ENCODE measurements at regions not wholly inside any gene's neighbourhood (a gene's known extent, or its start where the extent isn't known, plus 50 kb on each side); places are given as distances from the start of the nearest gene placed in this dataset.

DNA sequence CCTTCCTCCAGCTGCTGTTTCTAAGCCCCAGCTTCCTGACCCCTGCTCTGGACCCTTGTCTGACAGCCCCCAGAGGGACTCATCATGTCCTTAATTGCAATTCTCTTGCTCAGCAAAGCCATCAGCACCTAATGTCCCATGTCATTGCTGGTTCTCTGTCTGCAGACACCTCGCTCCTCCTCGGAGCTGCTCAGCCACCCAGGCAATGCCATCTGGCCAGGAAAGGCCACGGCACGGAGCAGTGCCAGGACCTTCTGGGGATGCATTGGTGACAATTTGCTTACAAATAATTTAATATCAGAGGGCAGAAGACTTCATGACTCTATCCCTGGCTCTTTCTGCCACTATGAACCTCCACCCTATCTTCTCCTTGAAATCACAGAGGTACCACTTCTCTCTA, 107.0 kb upstream of the THY1 start:
- no peak overlapping the region for H3K27ac ChIP-seq (ENCODE audit: low read depth, low read length)
- no peak overlapping the region for H3K9ac ChIP-seq (ENCODE audit: low read length)
- H3K36me3 ChIP-seq (ENCODE audit: insufficient read depth, low read length), result no peaks in the 10 kb centered on the region
- H3K4me3 ChIP-seq (ENCODE audit: low read depth in 1 of 2, low read length in 2 of 2), result no peak overlapping the region
- peaks cover 0 to 10% of the 10 kb centered on the region in 2 donors for H3K27me3 ChIP-seq (ENCODE audit: control insufficient read depth in 1 of 2, insufficient read depth in 2 of 2, low read length in 2 of 2)
- H3K9me3 ChIP-seq (ENCODE audit: low read length), result no peaks in the 10 kb centered on the region
- H3K4me1 ChIP-seq (ENCODE audit: insufficient read depth, low read length), result no peaks in the 10 kb centered on the region

GRCh38 chr11:119529063-119529845, 106.3 kb upstream of the THY1 start:
- Histone ChIP-seq H3K4me1 (ENCODE audit: insufficient read depth, low read length) (no peaks in the 10 kb centered on the region), H3K27me3 (ENCODE audit: control insufficient read depth in 1 of 2, insufficient read depth in 2 of 2, low read length in 2 of 2) (peaks cover 0 to 10% of the 10 kb centered on the region in 2 donors)

GRCh38 chr11:119525867-119526196, 102.9 kb upstream of the THY1 start:
- H3K4me1 ChIP-seq (ENCODE audit: insufficient read depth, low read length), result no peaks in the 10 kb centered on the region
- no peak overlapping the region for H3K27ac ChIP-seq (ENCODE audit: low read depth, low read length)
- no peaks in the 10 kb centered on the region for H3K9me3 ChIP-seq (ENCODE audit: low read length)
- H3K27me3 ChIP-seq (ENCODE audit: control insufficient read depth in 1 of 2, insufficient read depth in 2 of 2, low read length in 2 of 2), result no peaks in the 10 kb centered on the region
- H3K36me3 ChIP-seq (ENCODE audit: insufficient read depth, low read length), result no peaks in the 10 kb centered on the region
- no peak overlapping the region for H3K4me3 ChIP-seq (ENCODE audit: low read depth in 1 of 2, low read length in 2 of 2)
- no peak overlapping the region for H3K9ac ChIP-seq (ENCODE audit: low read length)

More at GRCh38 chr11:119529063-119529845, 106.3 kb upstream of the THY1 start:
- no peaks in the 10 kb centered on the region for H3K36me3 ChIP-seq (ENCODE audit: insufficient read depth, low read length)
- no peak overlapping the region for H3K9ac ChIP-seq (ENCODE audit: low read length)
- no peaks in the 10 kb centered on the region for H3K9me3 ChIP-seq (ENCODE audit: low read length)
- H3K4me3 ChIP-seq (ENCODE audit: low read depth in 1 of 2, low read length in 2 of 2), result no peak overlapping the region
- no peak overlapping the region for H3K27ac ChIP-seq (ENCODE audit: low read depth, low read length)

DNA sequence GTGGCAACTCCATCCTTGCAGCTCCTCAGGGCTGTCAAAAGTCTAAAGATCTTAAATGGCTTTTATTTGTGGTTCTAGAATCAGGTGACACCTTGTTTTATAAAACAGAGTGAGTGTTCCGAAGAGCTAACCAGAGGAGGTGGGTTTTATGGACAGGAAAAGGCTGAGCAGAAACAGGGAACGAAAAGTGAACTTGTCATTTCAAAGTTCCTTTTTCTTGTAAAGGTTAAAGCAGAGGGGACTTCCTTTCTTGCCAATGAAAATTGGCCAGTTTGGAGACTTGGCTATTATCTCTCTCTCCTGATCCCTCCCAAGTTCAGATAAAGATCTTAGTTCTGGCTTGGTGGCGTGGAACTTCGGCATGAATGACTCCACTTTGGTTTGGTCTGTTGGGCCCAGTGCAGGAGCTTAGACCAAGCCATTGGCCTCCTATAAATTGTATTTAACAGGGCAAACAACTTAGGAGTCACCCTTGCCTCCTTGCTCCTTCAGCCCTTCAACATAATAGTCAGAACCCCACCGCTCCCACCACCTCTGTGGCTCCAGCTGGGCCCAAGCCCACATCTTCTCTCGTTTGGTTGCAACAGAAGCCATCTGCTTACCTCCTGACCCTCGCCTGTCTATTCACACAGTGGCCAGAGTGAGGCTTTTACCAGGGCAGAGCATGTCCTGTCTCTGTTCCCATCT, 102.4 kb upstream of the THY1 start:
- no peaks in the 10 kb centered on the region for H3K36me3 ChIP-seq (ENCODE audit: insufficient read depth, low read length)
- H3K9me3 ChIP-seq (ENCODE audit: low read length), result no peaks in the 10 kb centered on the region
- no peaks in the 10 kb centered on the region for H3K27me3 ChIP-seq (ENCODE audit: control insufficient read depth in 1 of 2, insufficient read depth in 2 of 2, low read length in 2 of 2)
- no peaks in the 10 kb centered on the region for H3K4me1 ChIP-seq (ENCODE audit: insufficient read depth, low read length)
- H3K4me3 ChIP-seq (ENCODE audit: low read depth in 1 of 2, low read length in 2 of 2), result no peak overlapping the region
- H3K9ac ChIP-seq (ENCODE audit: low read length), result no peak overlapping the region
- no peak overlapping the region for H3K27ac ChIP-seq (ENCODE audit: low read depth, low read length)

DNA sequence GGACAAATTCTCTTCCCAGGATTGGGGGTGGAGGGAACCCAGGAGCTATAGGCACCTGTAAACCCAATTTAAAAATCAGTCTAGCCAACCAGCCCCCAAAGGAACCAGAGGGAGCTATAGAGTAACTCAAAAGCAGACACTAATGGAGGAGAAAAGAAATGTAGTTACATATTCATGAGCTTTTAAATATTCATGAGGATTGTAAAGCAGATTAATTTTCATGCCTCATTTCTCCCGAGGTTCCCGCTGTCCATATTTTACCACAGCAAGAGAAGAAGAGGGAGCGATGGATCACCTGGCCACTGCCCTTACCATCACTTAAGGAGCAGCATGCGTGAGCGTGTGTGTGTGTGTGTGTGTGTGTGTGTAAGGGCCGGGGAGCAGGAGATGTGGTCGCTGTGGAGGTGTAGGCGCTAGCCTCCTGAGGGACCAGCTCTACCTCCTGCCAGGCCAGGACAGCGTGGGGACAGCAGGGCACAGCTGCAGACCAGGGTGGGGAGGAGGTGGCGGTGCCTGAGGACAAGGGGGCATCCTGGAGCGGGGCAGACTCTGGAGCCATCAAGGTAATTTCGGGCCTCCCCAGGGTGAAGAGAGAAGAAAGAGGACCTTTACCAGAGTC, 100.7 kb upstream of the THY1 start:
- H3K9me3 ChIP-seq (ENCODE audit: low read length), result no peaks in the 10 kb centered on the region
- H3K27ac ChIP-seq (ENCODE audit: low read depth, low read length), result no peak overlapping the region
- H3K4me3 ChIP-seq (ENCODE audit: low read depth in 1 of 2, low read length in 2 of 2), result no peak overlapping the region
- H3K9ac ChIP-seq (ENCODE audit: low read length), result no peak overlapping the region
- H3K4me1 ChIP-seq (ENCODE audit: insufficient read depth, low read length), result no peaks in the 10 kb centered on the region
- H3K36me3 ChIP-seq (ENCODE audit: insufficient read depth, low read length), result no peaks in the 10 kb centered on the region
- peaks cover 0 to 4% of the 10 kb centered on the region in 2 donors for H3K27me3 ChIP-seq (ENCODE audit: control insufficient read depth in 1 of 2, insufficient read depth in 2 of 2, low read length in 2 of 2)

- Histone ChIP-seq H3K27ac (ENCODE audit: low read depth, low read length) (no peak overlapping the region), H3K9me3 (ENCODE audit: low read length) (no peaks in the 10 kb centered on the region), H3K27me3 (ENCODE audit: control insufficient read depth in 1 of 2, insufficient read depth in 2 of 2, low read length in 2 of 2) (peaks cover 0 to 4% of the 10 kb centered on the region in 2 donors), H3K4me1 (ENCODE audit: insufficient read depth, low read length) (no peaks in the 10 kb centered on the region), H3K36me3 (ENCODE audit: insufficient read depth, low read length) (no peaks in the 10 kb centered on the region), H3K4me3 (ENCODE audit: low read depth in 1 of 2, low read length in 2 of 2) (no peak overlapping the region), H3K9ac (ENCODE audit: low read length) (no peak overlapping the region)
Observed at GRCh38 chr11:119522609-119523008, 99.6 kb upstream of the THY1 start.

GRCh38 chr11:119521551-119521950, 98.6 kb upstream of the THY1 start:
- Histone ChIP-seq H3K27ac (ENCODE audit: low read depth, low read length) (no peak overlapping the region), H3K4me3 (ENCODE audit: low read depth in 1 of 2, low read length in 2 of 2) (no peak overlapping the region), H3K9me3 (ENCODE audit: low read length) (no peaks in the 10 kb centered on the region), H3K36me3 (ENCODE audit: insufficient read depth, low read length) (no peaks in the 10 kb centered on the region), H3K9ac (ENCODE audit: low read length) (no peak overlapping the region), H3K4me1 (ENCODE audit: insufficient read depth, low read length) (no peaks in the 10 kb centered on the region), H3K27me3 (ENCODE audit: control insufficient read depth in 1 of 2, insufficient read depth in 2 of 2, low read length in 2 of 2) (peaks cover 0 to 4% of the 10 kb centered on the region in 2 donors)

GRCh38 chr11:119520966-119521365, 98.0 kb upstream of the THY1 start:
- H3K4me3 ChIP-seq (ENCODE audit: low read depth in 1 of 2, low read length in 2 of 2), result no peak overlapping the region
- no peak overlapping the region for H3K9ac ChIP-seq (ENCODE audit: low read length)
- H3K9me3 ChIP-seq (ENCODE audit: low read length), result no peaks in the 10 kb centered on the region
- peaks cover 0 to 4% of the 10 kb centered on the region in 2 donors for H3K27me3 ChIP-seq (ENCODE audit: control insufficient read depth in 1 of 2, insufficient read depth in 2 of 2, low read length in 2 of 2)
- H3K4me1 ChIP-seq (ENCODE audit: insufficient read depth, low read length), result no peaks in the 10 kb centered on the region
- no peak overlapping the region for H3K27ac ChIP-seq (ENCODE audit: low read depth, low read length)
- H3K36me3 ChIP-seq (ENCODE audit: insufficient read depth, low read length), result no peaks in the 10 kb centered on the region

- Histone ChIP-seq H3K4me1 (ENCODE audit: insufficient read depth, low read length) (no peaks in the 10 kb centered on the region), H3K4me3 (ENCODE audit: low read depth in 1 of 2, low read length in 2 of 2) (no peak overlapping the region), H3K9ac (ENCODE audit: low read length) (no peak overlapping the region), H3K9me3 (ENCODE audit: low read length) (no peaks in the 10 kb centered on the region), H3K27me3 (ENCODE audit: control insufficient read depth in 1 of 2, insufficient read depth in 2 of 2, low read length in 2 of 2) (peaks cover 0 to 4% of the 10 kb centered on the region in 2 donors), H3K27ac (ENCODE audit: low read depth, low read length) (no peak overlapping the region), H3K36me3 (ENCODE audit: insufficient read depth, low read length) (no peaks in the 10 kb centered on the region)
Observed at GRCh38 chr11:119520400-119520799, 97.4 kb upstream of the THY1 start.

DNA sequence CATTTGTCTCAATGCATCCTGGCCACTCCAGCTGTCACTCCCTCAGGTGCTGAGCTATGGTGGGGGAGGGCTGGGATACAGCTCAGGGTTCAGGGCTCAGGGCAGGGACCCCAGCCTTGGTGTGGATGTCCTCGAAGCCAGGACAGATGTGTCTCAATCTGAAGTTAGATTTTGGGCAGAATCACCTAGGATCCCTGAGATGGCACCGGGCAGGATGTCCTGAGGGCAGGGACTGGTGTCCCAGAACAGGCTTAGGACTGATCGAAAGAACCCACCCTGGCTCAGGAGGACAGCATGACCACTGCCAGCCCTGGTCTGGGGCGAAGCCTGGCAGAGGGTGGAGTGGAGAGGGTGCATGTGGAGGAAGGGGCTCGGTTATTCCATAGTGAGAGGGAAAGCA, 96.8 kb upstream of the THY1 start:
- Histone ChIP-seq H3K27ac (ENCODE audit: low read depth, low read length) (no peak overlapping the region), H3K9ac (ENCODE audit: low read length) (no peak overlapping the region), H3K36me3 (ENCODE audit: insufficient read depth, low read length) (no peaks in the 10 kb centered on the region), H3K4me1 (ENCODE audit: insufficient read depth, low read length) (no peaks in the 10 kb centered on the region), H3K4me3 (ENCODE audit: low read depth in 1 of 2, low read length in 2 of 2) (no peak overlapping the region), H3K9me3 (ENCODE audit: low read length) (no peaks in the 10 kb centered on the region), H3K27me3 (ENCODE audit: control insufficient read depth in 1 of 2, insufficient read depth in 2 of 2, low read length in 2 of 2) (peaks cover 0 to 4% of the 10 kb centered on the region in 2 donors)

DNA sequence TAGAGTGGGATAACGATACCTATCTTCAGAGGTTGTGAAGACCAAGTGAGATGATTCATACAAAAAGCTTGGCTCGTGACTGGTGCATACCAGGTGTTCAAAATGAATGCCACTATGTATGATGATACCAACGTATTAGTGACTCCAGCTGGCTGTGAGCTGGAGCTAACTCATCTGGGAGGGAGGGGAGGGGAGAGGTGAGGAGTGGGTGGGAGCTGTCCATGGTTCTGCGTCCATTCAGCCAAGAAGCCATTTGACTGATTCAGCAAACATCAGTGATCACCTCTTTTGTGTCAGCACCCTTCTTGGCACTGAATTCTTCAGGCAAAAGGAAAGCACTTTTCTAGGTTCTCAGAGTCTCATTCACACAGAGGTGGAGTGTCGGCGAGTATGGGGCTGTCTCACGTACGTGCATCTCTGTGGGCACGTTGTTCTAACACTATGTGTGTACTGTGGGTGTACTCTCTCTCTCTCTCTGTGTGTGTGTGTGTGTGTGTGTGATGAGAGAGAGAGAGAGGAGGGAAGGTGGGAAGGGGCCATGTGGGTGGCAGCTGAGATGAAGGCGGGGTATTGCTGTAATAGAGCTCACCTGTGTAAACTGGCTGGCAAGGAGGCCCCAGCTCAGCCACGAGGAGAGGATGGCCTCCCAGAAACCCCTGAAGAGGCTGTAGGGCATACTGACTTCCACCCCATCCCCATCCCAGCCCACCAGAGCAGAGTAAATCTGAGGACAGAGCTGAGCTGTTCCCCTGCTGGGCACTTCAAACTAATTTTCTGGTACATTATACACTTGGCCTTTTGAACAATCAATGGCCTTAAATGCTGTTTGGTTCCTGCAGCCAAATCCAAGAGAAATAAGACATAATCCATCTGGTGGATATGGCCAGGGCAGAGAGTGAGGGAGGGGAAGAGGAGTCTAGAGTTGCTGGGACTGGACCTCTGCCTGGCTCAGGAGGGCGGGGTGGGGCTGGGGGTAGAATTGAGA, 96.1 kb upstream of the THY1 start:
- no peak overlapping the region for H3K4me3 ChIP-seq (ENCODE audit: low read depth in 1 of 2, low read length in 2 of 2)
- H3K9ac ChIP-seq (ENCODE audit: low read length), result no peak overlapping the region
- H3K27me3 ChIP-seq (ENCODE audit: control insufficient read depth in 1 of 2, insufficient read depth in 2 of 2, low read length in 2 of 2), result peaks cover 0 to 4% of the 10 kb centered on the region in 2 donors
- H3K36me3 ChIP-seq (ENCODE audit: insufficient read depth, low read length), result no peaks in the 10 kb centered on the region
- no peaks in the 10 kb centered on the region for H3K4me1 ChIP-seq (ENCODE audit: insufficient read depth, low read length)
- H3K27ac ChIP-seq (ENCODE audit: low read depth, low read length), result no peak overlapping the region
- H3K9me3 ChIP-seq (ENCODE audit: low read length), result no peaks in the 10 kb centered on the region
